OCI-LY1 (cell line): ENCODE measurements at regions not wholly inside any gene's neighbourhood (a gene's known extent, or its start where the extent isn't known, plus 50 kb on each side); places are given as distances from the start of the nearest gene placed in this dataset.

Experiments
- H2AFZ ChIP-seq: fragments of 200-600 bp; sonication (generic), shearing (Covaris generic); 2 replicates; pipeline ENCODE4 v1.6.0; 2014; ENCODE audit warnings: antibody characterized with exemption, mild to moderate bottlenecking, low read length
- H3F3A ChIP-seq: fragments of 200-600 bp; sonication (generic), shearing (Covaris generic); 2 replicates; pipeline ENCODE4 v1.6.0; 2014; ENCODE audit warnings: mild to moderate bottlenecking, antibody characterized with exemption, low read length, moderate library complexity; ENCODE audit not compliant: insufficient read depth
- H3K27ac ChIP-seq: fragments of 200-600 bp; sonication (generic); 2 replicates; pipeline ENCODE4 v1.5.1; 2014; ENCODE audit warnings: low read length, mixed run types, mild to moderate bottlenecking, low read depth; ENCODE audit not compliant: poor library complexity, severe bottlenecking
- H3K27me3 ChIP-seq: fragments of 200-600 bp; sonication (generic); 2 replicates; pipeline ENCODE4 v1.6.0; 2014; ENCODE audit warnings: antibody characterized with exemption, mild to moderate bottlenecking, low read length, moderate library complexity; ENCODE audit not compliant: insufficient read depth
- H3K36me3 ChIP-seq: fragments of 200-600 bp; sonication (generic); 2 replicates; pipeline ENCODE4 v1.6.1; 2014; ENCODE audit warnings: mild to moderate bottlenecking, antibody characterized with exemption, low read length, moderate library complexity, mixed read lengths; ENCODE audit not compliant: insufficient read depth
- H3K4me1 ChIP-seq: fragments of 200-600 bp; sonication (generic); 2 replicates; pipeline ENCODE4 v1.5.1; 2014; ENCODE audit warnings: mild to moderate bottlenecking, low read length, moderate library complexity; ENCODE audit not compliant: insufficient read depth, severe bottlenecking
- H3K4me2 ChIP-seq: fragments of 200-600 bp; sonication (generic), shearing (Covaris generic); 2 replicates; pipeline ENCODE4 v1.6.1; 2014; ENCODE audit warnings: low read length
- H3K4me3 ChIP-seq: fragments of 200-600 bp; sonication (generic); 2 replicates; pipeline ENCODE4 v1.5.1; 2014; ENCODE audit warnings: low read length, low read depth, mild to moderate bottlenecking, mixed read lengths; ENCODE audit not compliant: poor library complexity, severe bottlenecking
- H3K79me2 ChIP-seq: fragments of 200-600 bp; shearing (Covaris generic); 2 replicates; pipeline ENCODE4 v1.6.1; 2016; ENCODE audit warnings: mixed run types, low read length, mixed read lengths; ENCODE audit not compliant: insufficient read depth
- H3K9ac ChIP-seq: fragments of 200-600 bp; sonication (generic), shearing (Covaris generic); 2 replicates; pipeline ENCODE4 v1.6.1; 2014; ENCODE audit warnings: mild to moderate bottlenecking, low read length, mixed read lengths
- H3K9me2 ChIP-seq: fragments of 200-600 bp; sonication (generic), shearing (Covaris generic); 2 replicates; pipeline ENCODE4 v1.6.1; 2014; ENCODE audit warnings: low read depth, mild to moderate bottlenecking, low read length, mixed read lengths
- H3K9me3 ChIP-seq: fragments of 200-600 bp; shearing (Covaris generic); 2 replicates; pipeline ENCODE4 v1.6.1; 2014; ENCODE audit warnings: low read length, mixed read lengths
- H4K20me1 ChIP-seq: fragments of 200-600 bp; sonication (generic), shearing (Covaris generic); 2 replicates; pipeline ENCODE4 v1.6.0; 2016; ENCODE audit warnings: mild to moderate bottlenecking, low read length; ENCODE audit not compliant: insufficient read depth
- EZH2 ChIP-seq: fragments of 200-600 bp; sonication (generic), shearing (Covaris generic); IDR thresholded peaks from 2 replicates; pipeline ENCODE4 v1.8.0; 2017; ENCODE audit warnings: borderline replicate concordance, mixed run types, mild to moderate bottlenecking, antibody characterized with exemption, low read length, moderate library complexity, mixed read lengths
- TF ChIP-seq, protein P1 (sequence below): fragments of 200-600 bp; sonication (generic), shearing (Covaris generic); IDR thresholded peaks from 2 replicates; pipeline ENCODE4 v1.5.1; 2017; ENCODE audit warnings: mild to moderate bottlenecking, antibody characterized with exemption, low read length, moderate library complexity, mixed read lengths

DNA sequence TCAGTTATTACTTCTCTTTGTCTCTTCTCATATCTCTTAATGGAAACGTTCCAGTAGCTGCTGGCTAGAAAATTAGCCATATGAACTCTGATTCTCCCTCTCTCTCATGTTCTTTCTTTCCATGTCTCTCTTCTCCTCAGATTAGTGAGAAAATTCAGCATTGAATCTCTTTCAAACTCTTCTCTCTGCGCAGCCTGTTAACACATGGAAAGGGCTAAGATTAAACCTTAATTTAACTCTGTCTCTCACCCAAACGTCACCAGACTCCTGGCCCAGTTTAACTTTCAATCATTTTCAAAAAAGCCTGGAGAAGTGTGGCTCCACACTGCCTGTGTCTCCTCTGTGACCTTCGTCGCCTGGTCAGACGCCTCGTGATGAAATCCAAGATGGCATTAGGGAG is 1234.2 kb downstream of the BCL11B start:
- TF ChIP-seq EZH2 = no peak
- TF ChIP-seq, protein P1, sequence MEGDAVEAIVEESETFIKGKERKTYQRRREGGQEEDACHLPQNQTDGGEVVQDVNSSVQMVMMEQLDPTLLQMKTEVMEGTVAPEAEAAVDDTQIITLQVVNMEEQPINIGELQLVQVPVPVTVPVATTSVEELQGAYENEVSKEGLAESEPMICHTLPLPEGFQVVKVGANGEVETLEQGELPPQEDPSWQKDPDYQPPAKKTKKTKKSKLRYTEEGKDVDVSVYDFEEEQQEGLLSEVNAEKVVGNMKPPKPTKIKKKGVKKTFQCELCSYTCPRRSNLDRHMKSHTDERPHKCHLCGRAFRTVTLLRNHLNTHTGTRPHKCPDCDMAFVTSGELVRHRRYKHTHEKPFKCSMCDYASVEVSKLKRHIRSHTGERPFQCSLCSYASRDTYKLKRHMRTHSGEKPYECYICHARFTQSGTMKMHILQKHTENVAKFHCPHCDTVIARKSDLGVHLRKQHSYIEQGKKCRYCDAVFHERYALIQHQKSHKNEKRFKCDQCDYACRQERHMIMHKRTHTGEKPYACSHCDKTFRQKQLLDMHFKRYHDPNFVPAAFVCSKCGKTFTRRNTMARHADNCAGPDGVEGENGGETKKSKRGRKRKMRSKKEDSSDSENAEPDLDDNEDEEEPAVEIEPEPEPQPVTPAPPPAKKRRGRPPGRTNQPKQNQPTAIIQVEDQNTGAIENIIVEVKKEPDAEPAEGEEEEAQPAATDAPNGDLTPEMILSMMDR = no peak
- no peaks in the 10 kb centered on the region for H4K20me1 ChIP-seq
- H3K9ac ChIP-seq = no peak overlapping the region
- no peaks in the 10 kb centered on the region for H3K9me3 ChIP-seq
- H3K27me3 ChIP-seq = no peaks in the 10 kb centered on the region
- H3K4me3 ChIP-seq = no peak overlapping the region
- no peak overlapping the region for H2AFZ ChIP-seq
- H3K9me2 ChIP-seq = no peaks in the 10 kb centered on the region
- H3K79me2 ChIP-seq = no peaks in the 10 kb centered on the region
- no peaks in the 10 kb centered on the region for H3F3A ChIP-seq
- no peak overlapping the region for H3K27ac ChIP-seq
- no peaks in the 10 kb centered on the region for H3K4me1 ChIP-seq
- H3K4me2 ChIP-seq = no peak overlapping the region
- no peaks in the 10 kb centered on the region for H3K36me3 ChIP-seq

DNA sequence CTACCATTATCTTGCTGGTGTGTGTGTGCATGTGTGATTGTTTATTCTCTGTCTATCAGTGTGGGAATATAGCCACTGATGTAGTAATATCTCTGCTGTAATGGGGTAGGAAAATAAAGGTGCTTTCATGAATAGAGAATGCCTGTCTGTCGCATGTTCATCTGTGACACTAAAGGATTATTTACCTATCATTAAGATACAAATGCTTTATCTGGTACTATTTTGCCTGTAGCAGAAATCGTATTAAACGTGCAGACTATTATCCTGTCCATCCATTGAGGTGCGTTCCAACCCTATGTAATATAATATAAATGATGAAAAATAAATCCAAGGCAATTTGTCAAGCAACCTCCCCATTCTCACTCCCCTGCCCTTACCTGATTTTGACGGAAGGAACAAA is 1215.1 kb downstream of the BCL11B start:
- Histone ChIP-seq H3K4me3 (no peak overlapping the region), H3K9me3 (no peaks in the 10 kb centered on the region), H3K36me3 (no peaks in the 10 kb centered on the region), H2AFZ (no peak overlapping the region), H3K4me2 (no peak overlapping the region), H4K20me1 (no peaks in the 10 kb centered on the region), H3K9ac (no peak overlapping the region), H3K27me3 (no peaks in the 10 kb centered on the region), H3K27ac (no peak overlapping the region), H3K4me1 (no peaks in the 10 kb centered on the region), H3K9me2 (no peaks in the 10 kb centered on the region), H3K79me2 (no peaks in the 10 kb centered on the region), H3F3A (no peaks in the 10 kb centered on the region)
- TF ChIP-seq EZH2 = no peak
- TF ChIP-seq, protein P1 = no peak

DNA sequence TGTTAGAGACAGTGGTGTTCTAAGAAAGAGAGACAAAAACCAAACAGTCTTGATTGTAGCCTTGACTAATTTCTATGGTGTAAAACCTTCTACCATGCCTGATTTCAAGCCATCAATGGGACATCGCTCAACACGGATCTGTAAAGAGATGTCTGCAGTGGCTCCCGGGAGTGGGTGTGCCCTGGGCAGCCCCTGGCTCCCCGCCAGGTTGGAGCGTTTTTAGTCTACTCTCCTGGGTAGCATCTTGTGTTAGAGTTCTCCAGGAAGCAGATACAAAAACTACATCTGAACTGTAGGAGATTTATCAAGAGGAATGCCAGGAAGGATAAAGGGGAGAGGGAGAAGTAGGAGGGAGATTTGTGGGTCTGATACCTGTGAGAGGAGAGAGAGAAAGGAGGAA is 1212.9 kb downstream of the BCL11B start:
- no peaks in the 10 kb centered on the region for H3F3A ChIP-seq
- H3K36me3 ChIP-seq = no peaks in the 10 kb centered on the region
- H3K27me3 ChIP-seq = no peaks in the 10 kb centered on the region
- no peaks in the 10 kb centered on the region for H3K4me1 ChIP-seq
- no peaks in the 10 kb centered on the region for H4K20me1 ChIP-seq
- TF ChIP-seq, protein P1 = no peak
- H3K9me2 ChIP-seq = no peaks in the 10 kb centered on the region
- no peak overlapping the region for H3K9ac ChIP-seq
- no peaks in the 10 kb centered on the region for H3K9me3 ChIP-seq
- no peak overlapping the region for H2AFZ ChIP-seq
- H3K4me3 ChIP-seq = no peak overlapping the region
- no peak overlapping the region for H3K4me2 ChIP-seq
- no peaks in the 10 kb centered on the region for H3K79me2 ChIP-seq
- no peak overlapping the region for H3K27ac ChIP-seq
